ENCODE measurements at regions not wholly inside any gene's neighbourhood (a gene's known extent, or its start where the extent isn't known, plus 50 kb on each side); places are given as distances from the start of the nearest gene placed in this dataset.

DNA sequence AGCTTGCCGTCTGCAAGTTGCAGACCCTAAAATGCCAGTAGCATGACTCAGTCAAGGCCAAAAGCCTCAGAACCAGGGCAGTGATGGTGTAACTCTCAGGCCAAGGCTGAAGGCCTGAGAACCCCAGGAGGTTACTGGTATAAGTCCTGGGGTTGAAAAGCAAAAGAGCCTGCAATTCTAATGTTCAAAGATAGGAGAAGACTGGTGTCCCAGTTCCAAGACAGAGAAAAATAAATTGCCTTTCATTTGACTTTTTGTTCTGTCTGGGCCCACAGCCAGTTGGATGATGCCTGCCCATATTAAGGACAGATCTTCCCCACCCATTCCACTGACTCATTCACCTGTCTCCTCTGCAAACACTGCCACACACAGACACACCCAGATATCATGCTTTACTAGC is 673.2 kb downstream of the CDH18 start:
- no peak for TF ChIP-seq POLR2A (IDR thresholded peaks at IDR 0.05)
- TF ChIP-seq, protein P1, sequence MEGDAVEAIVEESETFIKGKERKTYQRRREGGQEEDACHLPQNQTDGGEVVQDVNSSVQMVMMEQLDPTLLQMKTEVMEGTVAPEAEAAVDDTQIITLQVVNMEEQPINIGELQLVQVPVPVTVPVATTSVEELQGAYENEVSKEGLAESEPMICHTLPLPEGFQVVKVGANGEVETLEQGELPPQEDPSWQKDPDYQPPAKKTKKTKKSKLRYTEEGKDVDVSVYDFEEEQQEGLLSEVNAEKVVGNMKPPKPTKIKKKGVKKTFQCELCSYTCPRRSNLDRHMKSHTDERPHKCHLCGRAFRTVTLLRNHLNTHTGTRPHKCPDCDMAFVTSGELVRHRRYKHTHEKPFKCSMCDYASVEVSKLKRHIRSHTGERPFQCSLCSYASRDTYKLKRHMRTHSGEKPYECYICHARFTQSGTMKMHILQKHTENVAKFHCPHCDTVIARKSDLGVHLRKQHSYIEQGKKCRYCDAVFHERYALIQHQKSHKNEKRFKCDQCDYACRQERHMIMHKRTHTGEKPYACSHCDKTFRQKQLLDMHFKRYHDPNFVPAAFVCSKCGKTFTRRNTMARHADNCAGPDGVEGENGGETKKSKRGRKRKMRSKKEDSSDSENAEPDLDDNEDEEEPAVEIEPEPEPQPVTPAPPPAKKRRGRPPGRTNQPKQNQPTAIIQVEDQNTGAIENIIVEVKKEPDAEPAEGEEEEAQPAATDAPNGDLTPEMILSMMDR (IDR thresholded peaks at IDR 0.05), result no peak
